WERI-Rb-1 (cell line): ENCODE measurements at regions not wholly inside any gene's neighbourhood (a gene's known extent, or its start where the extent isn't known, plus 50 kb on each side); places are given as distances from the start of the nearest gene placed in this dataset.

Experiments used
- DNase-seq: peaks from one replicate; pipeline ENCODE4 v3.0.0-alpha.2; 2020
- H3K27ac ChIP-seq: fragments of 250-450 bp; sonication (Bioruptor Pico); 2 replicates; pipeline ENCODE4 v1.5.1; 2020; ENCODE audit warnings: mild to moderate bottlenecking, moderate library complexity
- H3K27me3 ChIP-seq: fragments of 250-450 bp; sonication (Bioruptor Pico); 2 replicates; pipeline ENCODE4 v1.5.1; 2021; ENCODE audit warnings: mild to moderate bottlenecking, low read depth, moderate library complexity; ENCODE audit not compliant: insufficient read depth, severe bottlenecking
- H3K36me3 ChIP-seq: fragments of 250-450 bp; sonication (Bioruptor Pico); 2 replicates; pipeline ENCODE4 v1.5.1; 2020; ENCODE audit warnings: mild to moderate bottlenecking, moderate library complexity
- H3K4me3 ChIP-seq: 2 replicates; pipeline ENCODE4 v1.5.1; 2011; ENCODE audit warnings: low read depth, mild to moderate bottlenecking, control low read depth, low read length
- H3K9me3 ChIP-seq: fragments of 250-450 bp; sonication (Bioruptor Pico); 2 replicates; pipeline ENCODE4 v1.5.1; 2021; ENCODE audit warnings: mild to moderate bottlenecking, moderate library complexity; ENCODE audit not compliant: severe bottlenecking
- CTCF ChIP-seq: IDR thresholded peaks from 2 replicates; pipeline ENCODE4 v1.5.1; 2011; ENCODE audit warnings: low read depth, mild to moderate bottlenecking, control low read depth, inconsistent platforms, low read length

- no peak overlapping the region for H3K27ac ChIP-seq
- no peak for TF ChIP-seq CTCF
- H3K4me3 ChIP-seq, result no peak overlapping the region
- no peaks in the 10 kb centered on the region for H3K36me3 ChIP-seq
- no peak for DNase-seq
- peaks cover 3% of the 10 kb centered on the region for H3K9me3 ChIP-seq
- no peaks in the 10 kb centered on the region for H3K27me3 ChIP-seq
These were observed 298.7 kb upstream of the SRRM4 start for GRCh38 chr12:118682656-118683055.

GRCh38 chr12:118685983-118686607, 295.2 kb upstream of the SRRM4 start:
- no peak overlapping the region for H3K27ac ChIP-seq
- no peak for TF ChIP-seq CTCF

GRCh38 chr12:118689793-118690192, 291.5 kb upstream of the SRRM4 start:
- H3K27ac ChIP-seq, result no peak overlapping the region
- no peak for DNase-seq

More at GRCh38 chr12:118685983-118686607, 295.2 kb upstream of the SRRM4 start:
- H3K36me3 ChIP-seq, result no peaks in the 10 kb centered on the region
- DNase-seq, result no peak
- H3K9me3 ChIP-seq, result no peaks in the 10 kb centered on the region
- H3K27me3 ChIP-seq, result no peaks in the 10 kb centered on the region
- H3K4me3 ChIP-seq, result no peak overlapping the region

GRCh38 chr12:118690506-118690905, 290.8 kb upstream of the SRRM4 start:
- no peak for DNase-seq
- Histone ChIP-seq H3K27ac (no peak overlapping the region), H3K36me3 (no peaks in the 10 kb centered on the region), H3K27me3 (no peaks in the 10 kb centered on the region), H3K4me3 (no peak overlapping the region), H3K9me3 (no peaks in the 10 kb centered on the region)
- TF ChIP-seq CTCF, result no peak

More at GRCh38 chr12:118689793-118690192, 291.5 kb upstream of the SRRM4 start:
- Histone ChIP-seq H3K36me3 (no peaks in the 10 kb centered on the region), H3K27me3 (no peaks in the 10 kb centered on the region), H3K9me3 (no peaks in the 10 kb centered on the region), H3K4me3 (no peak overlapping the region)
- no peak for TF ChIP-seq CTCF

- Histone ChIP-seq H3K36me3 (no peaks in the 10 kb centered on the region), H3K4me3 (no peak overlapping the region), H3K27me3 (no peaks in the 10 kb centered on the region), H3K9me3 (no peaks in the 10 kb centered on the region), H3K27ac (no peak overlapping the region)
- DNase-seq, result no peak
- TF ChIP-seq CTCF, result no peak
These were observed 287.1 kb upstream of the SRRM4 start for GRCh38 chr12:118694128-118694775.
